Hepatic stellate cell (primary cell): ENCODE measurements at regions not wholly inside any gene's neighbourhood (a gene's known extent, or its start where the extent isn't known, plus 50 kb on each side); places are given as distances from the start of the nearest gene placed in this dataset.

Experiments used
- DNase-seq: peaks from one replicate; pipeline ENCODE4 v3.0.0; 2011; ENCODE audit warnings: low spot score

- DNase-seq: peak; percentile 25
Observed at GRCh38 chr3:44055951-44056350, 185.7 kb upstream of the TOPAZ1 start.

- DNase-seq: no peak
Observed at GRCh38 chr3:44056446-44057240, 185.0 kb upstream of the TOPAZ1 start.

- DNase-seq: peak; percentile 67
Observed at GRCh38 chr3:44058022-44058867, 183.4 kb upstream of the TOPAZ1 start.

GRCh38 chr3:44058868-44059203 lies 182.8 kb upstream of the TOPAZ1 start:
- DNase-seq: no peak

- no peak for DNase-seq
Observed at GRCh38 chr3:44060164-44060563, 181.5 kb upstream of the TOPAZ1 start.

- DNase-seq: no peak
Observed at GRCh38 chr3:44061268-44061667, 180.4 kb upstream of the TOPAZ1 start.

GRCh38 chr3:44061961-44062360 lies 179.7 kb upstream of the TOPAZ1 start:
- DNase-seq: no peak

- no peak for DNase-seq
Observed at GRCh38 chr3:44065311-44066094, 176.2 kb upstream of the TOPAZ1 start.

- DNase-seq: no peak
Observed at GRCh38 chr3:44066806-44067205, 174.9 kb upstream of the TOPAZ1 start.

- no peak for DNase-seq
Observed at GRCh38 chr3:44067431-44067830, 174.3 kb upstream of the TOPAZ1 start.

GRCh38 chr3:44068753-44069152 lies 172.9 kb upstream of the TOPAZ1 start:
- DNase-seq: no peak

GRCh38 chr3:44069276-44069675 lies 172.4 kb upstream of the TOPAZ1 start:
- no peak for DNase-seq

- DNase-seq: no peak
Observed at GRCh38 chr3:44070841-44071546, 170.7 kb upstream of the TOPAZ1 start.

- no peak for DNase-seq
Observed at GRCh38 chr3:44072601-44073540, 168.8 kb upstream of the TOPAZ1 start.

GRCh38 chr3:44074181-44074580 lies 167.5 kb upstream of the TOPAZ1 start:
- no peak for DNase-seq

GRCh38 chr3:44076221-44076829 lies 165.4 kb upstream of the TOPAZ1 start:
- no peak for DNase-seq

- no peak for DNase-seq
Observed at GRCh38 chr3:44077267-44077666, 164.4 kb upstream of the TOPAZ1 start.

- DNase-seq: no peak
Observed at GRCh38 chr3:44078863-44079262, 162.8 kb upstream of the TOPAZ1 start.

GRCh38 chr3:44079916-44080315 lies 161.8 kb upstream of the TOPAZ1 start:
- no peak for DNase-seq

GRCh38 chr3:44080474-44081072 lies 161.1 kb upstream of the TOPAZ1 start:
- no peak for DNase-seq
